ENCODE measurements at regions not wholly inside any gene's neighbourhood (a gene's known extent, or its start where the extent isn't known, plus 50 kb on each side); places are given as distances from the start of the nearest gene placed in this dataset.

DNA sequence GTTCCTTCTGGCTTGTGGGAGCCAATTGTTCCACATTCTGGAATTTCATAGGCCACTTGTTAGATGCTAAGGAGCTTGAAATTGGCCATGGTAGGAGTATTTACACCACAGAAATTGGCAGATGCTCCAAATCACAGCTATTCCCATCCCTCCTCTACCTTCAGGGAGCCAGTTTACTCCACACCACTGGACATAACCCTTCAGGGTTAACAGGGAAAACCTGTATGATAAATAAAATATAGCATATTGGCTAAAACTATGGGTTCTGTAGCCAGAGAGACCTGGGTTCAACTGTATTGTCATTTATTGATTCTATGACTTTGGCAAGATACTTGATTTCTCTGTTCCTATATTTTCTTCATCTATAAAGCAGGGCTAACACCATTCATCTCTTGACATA is 384.2 kb upstream of the PROK2 start:
- TF ChIP-seq, protein P1, sequence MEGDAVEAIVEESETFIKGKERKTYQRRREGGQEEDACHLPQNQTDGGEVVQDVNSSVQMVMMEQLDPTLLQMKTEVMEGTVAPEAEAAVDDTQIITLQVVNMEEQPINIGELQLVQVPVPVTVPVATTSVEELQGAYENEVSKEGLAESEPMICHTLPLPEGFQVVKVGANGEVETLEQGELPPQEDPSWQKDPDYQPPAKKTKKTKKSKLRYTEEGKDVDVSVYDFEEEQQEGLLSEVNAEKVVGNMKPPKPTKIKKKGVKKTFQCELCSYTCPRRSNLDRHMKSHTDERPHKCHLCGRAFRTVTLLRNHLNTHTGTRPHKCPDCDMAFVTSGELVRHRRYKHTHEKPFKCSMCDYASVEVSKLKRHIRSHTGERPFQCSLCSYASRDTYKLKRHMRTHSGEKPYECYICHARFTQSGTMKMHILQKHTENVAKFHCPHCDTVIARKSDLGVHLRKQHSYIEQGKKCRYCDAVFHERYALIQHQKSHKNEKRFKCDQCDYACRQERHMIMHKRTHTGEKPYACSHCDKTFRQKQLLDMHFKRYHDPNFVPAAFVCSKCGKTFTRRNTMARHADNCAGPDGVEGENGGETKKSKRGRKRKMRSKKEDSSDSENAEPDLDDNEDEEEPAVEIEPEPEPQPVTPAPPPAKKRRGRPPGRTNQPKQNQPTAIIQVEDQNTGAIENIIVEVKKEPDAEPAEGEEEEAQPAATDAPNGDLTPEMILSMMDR (IDR thresholded peaks at IDR 0.05): no peak
- TF ChIP-seq POLR2AphosphoS5 (IDR thresholded peaks at IDR 0.05; ENCODE audit: insufficient read depth in 1 of 2, low read depth in 1 of 2) (no peak), POLR2A (IDR thresholded peaks at IDR 0.05) (no peak)

Data from vagina (tissue), 2 donors.